ENCODE measurements at regions not wholly inside any gene's neighbourhood (a gene's known extent, or its start where the extent isn't known, plus 50 kb on each side); places are given as distances from the start of the nearest gene placed in this dataset.

GRCh38 chr6:14505401-14505800 is 387.8 kb downstream of the CD83 start:
- TF ChIP-seq CREB5 (CRISPR knock-in tag; IDR thresholded peaks at IDR 0.05; ENCODE audit: low read depth) (no peak), ISL1 (CRISPR knock-in tag; IDR thresholded peaks at IDR 0.05) (no peak), RARB (CRISPR knock-in tag; IDR thresholded peaks at IDR 0.05) (no peak), CSRNP3 (CRISPR knock-in tag; IDR thresholded peaks at IDR 0.05) (no peak), BACH2 (CRISPR knock-in tag; IDR thresholded peaks at IDR 0.05; ENCODE audit: borderline replicate concordance) (no peak)
- no peak for ATAC-seq

GRCh38 chr6:14506656-14507246 is 389.2 kb downstream of the CD83 start:
- ATAC-seq, result no peak
- TF ChIP-seq ZFP30 (CRISPR knock-in tag; IDR thresholded peaks at IDR 0.05) (no peak), BACH2 (CRISPR knock-in tag; IDR thresholded peaks at IDR 0.05; ENCODE audit: borderline replicate concordance) (no peak), ZC3H10 (CRISPR knock-in tag; IDR thresholded peaks at IDR 0.05) (no peak), ESRRG (CRISPR knock-in tag; IDR thresholded peaks at IDR 0.05) (no peak), TOX (CRISPR knock-in tag; IDR thresholded peaks at IDR 0.05; ENCODE audit: borderline replicate concordance) (no peak), PPARA (CRISPR knock-in tag; IDR thresholded peaks at IDR 0.05; ENCODE audit: borderline replicate concordance) (no peak), GLIS3 (CRISPR knock-in tag; IDR thresholded peaks at IDR 0.05) (no peak), ARNTL (CRISPR knock-in tag; IDR thresholded peaks at IDR 0.05; ENCODE audit: borderline replicate concordance, low read depth) (no peak), ZNF8 (CRISPR knock-in tag; IDR thresholded peaks at IDR 0.05) (no peak), CSRNP3 (CRISPR knock-in tag; IDR thresholded peaks at IDR 0.05) (no peak), POU6F1 (CRISPR knock-in tag; IDR thresholded peaks at IDR 0.05; ENCODE audit: borderline replicate concordance, low read depth) (no peak)

GRCh38 chr6:14509120-14509519 is 391.5 kb downstream of the CD83 start:
- no peak for TF ChIP-seq ZNF70 (CRISPR knock-in tag; IDR thresholded peaks at IDR 0.05)
- TF ChIP-seq ZFP30 (CRISPR knock-in tag; IDR thresholded peaks at IDR 0.05), result no peak
- TF ChIP-seq ARNTL (CRISPR knock-in tag; IDR thresholded peaks at IDR 0.05; ENCODE audit: borderline replicate concordance, low read depth), result no peak
- no peak for TF ChIP-seq CSRNP3 (CRISPR knock-in tag; IDR thresholded peaks at IDR 0.05)
- TF ChIP-seq ESRRG (CRISPR knock-in tag; IDR thresholded peaks at IDR 0.05), result no peak
- TF ChIP-seq CREB5 (CRISPR knock-in tag; IDR thresholded peaks at IDR 0.05; ENCODE audit: low read depth), result no peak
- TF ChIP-seq PPARA (CRISPR knock-in tag; IDR thresholded peaks at IDR 0.05; ENCODE audit: borderline replicate concordance), result no peak
- no peak for ATAC-seq

- ATAC-seq, result no peak
- TF ChIP-seq TOX (CRISPR knock-in tag; IDR thresholded peaks at IDR 0.05; ENCODE audit: borderline replicate concordance), result no peak
- TF ChIP-seq RARB (CRISPR knock-in tag; IDR thresholded peaks at IDR 0.05), result no peak
- TF ChIP-seq BACH2 (CRISPR knock-in tag; IDR thresholded peaks at IDR 0.05; ENCODE audit: borderline replicate concordance), result no peak
- no peak for TF ChIP-seq CREB5 (CRISPR knock-in tag; IDR thresholded peaks at IDR 0.05; ENCODE audit: low read depth)
- TF ChIP-seq ESRRG (CRISPR knock-in tag; IDR thresholded peaks at IDR 0.05), result no peak
Measured at GRCh38 chr6:14510038-14510437, 392.5 kb downstream of the CD83 start.
